Loucy (cell line): ENCODE measurements at regions not wholly inside any gene's neighbourhood (a gene's known extent, or its start where the extent isn't known, plus 50 kb on each side); places are given as distances from the start of the nearest gene placed in this dataset.

ENCODE experiments used
- CTCF ChIP-seq: fragments of 200-600 bp; sonication (generic); conservative IDR thresholded peaks from 2 replicates; pipeline ENCODE4 v1.5.1; 2014; ENCODE audit warnings: mild to moderate bottlenecking, antibody characterized with exemption, low read length
- EZH2phosphoT487 ChIP-seq: fragments of 200-600 bp; IDR thresholded peaks from 2 replicates; pipeline ENCODE4 v1.6.1; 2018; ENCODE audit warnings: antibody characterized with exemption, mild to moderate bottlenecking, moderate library complexity, borderline replicate concordance

GRCh38 chr3:118488732-118489131 lies 545.9 kb downstream of the IGSF11 start:
- TF ChIP-seq CTCF (no peak), EZH2phosphoT487 (no peak)
